NCI-H2081 treated with DMSO at 0.1 percent for 48 hours (cell line): ENCODE measurements at regions not wholly inside any gene's neighbourhood (a gene's known extent, or its start where the extent isn't known, plus 50 kb on each side); places are given as distances from the start of the nearest gene placed in this dataset.

Experiments used
- DNase-seq: peaks from one replicate; lab custom pipeline; 2025; lab: John Stamatoyannopoulos, UW

DNA sequence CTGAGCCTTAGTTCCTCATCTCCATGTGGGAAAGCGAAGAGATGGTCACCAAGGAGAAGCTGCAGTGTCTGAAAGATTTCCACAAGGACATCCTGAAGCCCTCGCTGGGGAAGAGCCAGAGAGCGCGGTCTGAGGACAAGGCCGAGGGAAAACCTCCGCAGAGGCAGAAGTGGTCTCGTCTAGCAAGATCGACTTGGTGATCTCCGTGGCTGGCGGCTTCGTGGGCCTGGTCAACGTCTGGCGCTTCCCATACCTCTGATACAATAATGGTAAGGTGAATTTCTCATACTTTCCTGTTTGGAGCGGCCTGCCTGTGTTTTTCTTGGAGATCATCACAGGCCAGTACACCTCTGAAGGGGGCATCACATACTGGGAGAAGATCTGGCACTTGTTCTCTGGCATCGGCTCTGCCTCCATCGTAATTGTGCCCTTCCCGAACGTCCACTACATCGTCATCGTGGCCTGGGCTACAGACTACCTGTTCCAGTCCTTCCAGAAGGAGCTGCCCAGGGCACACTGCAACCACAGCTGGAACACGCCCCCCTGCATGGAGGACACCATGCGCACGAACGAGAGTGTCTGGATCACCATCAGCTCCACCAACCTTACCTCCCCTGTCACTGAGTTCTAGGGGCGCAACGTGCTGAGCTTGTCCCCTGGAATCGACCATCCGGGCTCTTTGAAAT lies 841.1 kb upstream of the TMPRSS15 start:
- no peak for DNase-seq

DNA sequence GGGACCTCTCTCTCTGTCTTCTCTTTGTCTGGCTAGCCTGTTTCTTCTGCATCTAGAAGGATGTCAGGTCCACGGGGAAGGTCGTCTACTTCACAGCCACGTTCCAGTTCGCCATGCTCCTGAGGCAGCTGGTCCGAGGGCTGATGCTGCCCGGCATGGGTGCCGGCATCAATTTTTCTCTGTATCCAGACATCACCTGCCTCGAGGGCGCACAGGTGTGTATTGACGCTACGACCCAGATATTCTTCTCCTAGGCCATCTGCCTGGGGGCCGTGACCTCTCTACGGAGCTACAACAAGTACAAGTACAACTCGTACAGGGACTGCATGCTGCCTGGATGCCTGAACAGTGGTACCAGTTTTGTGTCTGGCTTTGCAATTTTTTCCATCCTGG lies 841.6 kb upstream of the TMPRSS15 start:
- DNase-seq, result no peak

DNA sequence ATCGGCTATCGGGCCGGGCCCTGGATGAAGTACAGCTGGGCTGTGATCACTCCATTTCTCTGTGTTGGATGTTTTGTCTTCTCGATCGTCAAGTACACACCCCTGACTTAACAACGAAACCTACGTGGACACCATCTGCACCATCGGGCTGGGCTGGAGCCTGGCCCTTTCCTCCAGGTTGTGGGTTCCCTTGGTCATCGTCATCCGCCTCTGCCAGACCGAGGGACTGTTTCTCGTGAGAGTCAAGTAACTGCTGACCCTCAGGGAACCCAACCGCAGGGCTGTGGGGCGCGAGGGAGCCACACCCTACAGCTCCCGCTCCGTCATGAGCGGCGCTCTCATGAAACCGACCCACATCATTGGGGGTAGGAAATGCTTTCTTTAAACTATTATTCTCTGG lies 842.4 kb upstream of the TMPRSS15 start:
- no peak for DNase-seq

DNA sequence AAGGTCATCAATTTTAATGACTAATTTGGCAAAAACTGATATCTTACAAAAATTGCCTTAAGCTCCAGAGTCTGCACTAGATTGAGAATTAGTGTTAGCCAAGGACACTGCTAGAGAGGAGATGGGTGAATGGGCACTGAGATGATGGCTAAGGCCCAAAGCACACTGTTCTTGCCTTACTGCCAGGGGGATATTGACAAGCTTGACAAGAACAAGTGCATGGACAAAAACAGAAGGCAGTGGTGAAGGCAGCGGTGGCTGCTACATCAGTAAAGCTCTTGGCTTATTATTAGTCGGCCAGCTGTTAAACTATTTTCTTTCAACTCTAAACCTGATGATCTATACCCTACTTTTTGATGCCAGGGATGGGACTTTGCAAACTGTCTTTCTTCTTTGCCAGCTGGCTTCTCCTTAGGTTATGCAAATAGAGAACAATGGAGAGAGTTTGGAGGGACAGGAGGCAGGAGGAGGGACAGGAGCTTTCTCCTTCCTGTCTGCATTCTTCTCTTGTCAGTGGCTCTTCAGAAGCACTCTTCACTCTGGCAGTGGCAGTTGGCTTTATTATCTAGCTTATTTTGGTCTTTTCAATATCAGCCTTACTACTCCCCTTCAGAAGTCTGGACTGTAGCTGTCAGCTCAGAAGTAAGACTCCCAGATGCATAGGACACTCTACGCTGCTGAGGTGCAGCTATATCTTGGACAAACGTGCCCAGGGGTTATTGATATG lies 853.5 kb upstream of the TMPRSS15 start:
- DNase-seq, result no peak

DNA sequence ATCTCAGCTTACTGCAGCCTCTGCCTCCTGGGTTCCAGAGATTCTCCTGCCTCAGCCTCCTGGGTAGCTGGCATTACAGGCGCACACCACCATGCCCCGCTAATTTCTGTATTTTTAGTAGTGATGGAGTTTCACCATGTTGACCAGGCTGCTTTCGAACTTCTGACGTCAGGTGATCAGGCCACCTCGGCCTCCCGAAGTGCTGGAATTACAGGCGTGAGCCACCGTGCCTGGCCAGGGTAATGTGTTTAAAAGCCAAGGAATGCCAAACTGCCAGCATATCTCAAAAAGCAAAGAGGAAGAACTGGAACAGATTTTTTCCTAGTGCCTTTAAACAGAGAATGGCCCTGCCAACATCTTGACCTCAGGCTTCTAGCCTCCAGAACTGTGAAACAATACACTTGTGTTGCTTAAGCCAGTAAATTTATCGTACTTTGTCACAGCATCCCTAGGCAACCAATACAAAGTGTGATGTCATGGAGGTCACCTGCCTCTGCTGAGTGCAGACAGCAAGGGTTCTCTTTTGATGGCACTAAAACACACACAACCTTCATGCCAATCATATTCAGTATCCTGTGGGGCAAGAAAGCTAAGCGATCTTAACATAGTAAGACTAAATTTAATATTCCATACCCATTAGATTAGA lies 858.3 kb upstream of the TMPRSS15 start:
- DNase-seq, result no peak

DNA sequence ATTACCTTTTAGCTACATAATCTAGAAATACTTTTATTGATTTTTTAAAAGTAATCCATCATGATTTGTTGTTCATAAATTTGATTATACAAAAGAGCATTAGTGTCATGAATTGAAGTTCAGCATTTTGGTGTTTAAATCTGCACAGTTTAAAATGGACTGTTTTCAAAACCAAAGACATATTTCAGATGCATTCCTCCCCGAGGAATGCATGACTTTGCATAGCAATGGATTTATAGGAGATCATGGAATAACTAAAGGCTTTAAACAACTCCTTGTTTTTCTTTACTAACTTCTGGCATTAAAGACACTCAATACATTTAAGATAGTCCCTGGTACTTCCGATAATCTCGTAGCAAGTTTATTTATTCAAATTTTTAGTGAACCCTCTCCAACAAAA lies 863.1 kb upstream of the TMPRSS15 start:
- DNase-seq, result no peak

DNA sequence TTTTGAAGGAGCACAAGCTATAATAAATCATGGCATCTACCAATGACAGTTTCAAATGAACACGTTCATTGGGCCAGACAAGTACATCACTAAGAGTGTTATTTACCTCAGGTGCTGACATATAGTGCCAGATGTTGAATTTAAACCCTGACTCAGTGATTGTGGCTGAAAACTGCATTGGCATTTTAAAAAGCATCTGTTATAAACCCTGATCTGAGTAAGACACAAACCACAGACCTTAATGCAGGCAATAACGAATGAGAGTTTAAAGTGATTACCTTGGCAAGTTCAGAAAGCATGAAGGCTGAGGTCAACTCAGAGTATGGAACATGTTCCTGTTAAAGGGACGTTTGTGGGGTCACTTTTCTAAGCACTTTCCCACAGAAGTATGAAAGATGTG lies 865.1 kb upstream of the TMPRSS15 start:
- DNase-seq, result no peak

DNA sequence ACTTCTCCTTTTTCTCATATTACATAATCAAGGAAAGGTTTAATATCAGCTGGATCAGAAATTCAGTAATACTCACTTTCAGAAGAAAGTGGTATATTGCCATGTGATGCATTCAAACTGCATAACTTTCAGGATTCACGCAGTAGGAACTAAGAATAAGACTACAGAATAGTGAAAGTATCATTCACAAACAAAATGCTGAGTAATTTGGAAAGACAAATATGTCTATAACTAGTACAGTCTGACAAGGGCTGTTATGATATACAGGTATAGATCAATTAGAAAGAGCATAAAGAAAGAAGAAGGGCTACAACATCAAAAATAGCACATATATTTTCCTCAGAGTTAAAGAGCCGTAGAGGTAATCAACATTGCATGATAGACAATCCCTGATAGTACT lies 871.5 kb upstream of the TMPRSS15 start:
- DNase-seq, result no peak

DNA sequence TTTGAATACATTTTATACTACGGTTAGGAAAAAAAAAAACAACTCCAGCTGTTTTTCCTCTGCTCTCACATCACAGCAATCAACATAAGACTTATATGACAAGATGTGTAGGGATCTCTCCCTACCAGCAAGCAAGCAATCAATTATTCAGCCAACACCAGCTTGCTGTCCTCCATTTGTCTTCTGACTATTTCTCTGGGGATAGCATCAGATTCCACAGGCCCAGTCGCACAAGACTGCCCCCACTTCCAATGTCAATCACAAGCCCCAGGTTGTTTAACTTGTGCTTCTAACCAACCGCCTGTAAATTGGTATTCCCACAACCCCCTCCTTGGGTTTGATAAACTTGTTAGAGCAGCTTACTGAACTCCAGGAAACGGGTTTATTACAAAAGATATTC lies 873.1 kb upstream of the TMPRSS15 start:
- no peak for DNase-seq

DNA sequence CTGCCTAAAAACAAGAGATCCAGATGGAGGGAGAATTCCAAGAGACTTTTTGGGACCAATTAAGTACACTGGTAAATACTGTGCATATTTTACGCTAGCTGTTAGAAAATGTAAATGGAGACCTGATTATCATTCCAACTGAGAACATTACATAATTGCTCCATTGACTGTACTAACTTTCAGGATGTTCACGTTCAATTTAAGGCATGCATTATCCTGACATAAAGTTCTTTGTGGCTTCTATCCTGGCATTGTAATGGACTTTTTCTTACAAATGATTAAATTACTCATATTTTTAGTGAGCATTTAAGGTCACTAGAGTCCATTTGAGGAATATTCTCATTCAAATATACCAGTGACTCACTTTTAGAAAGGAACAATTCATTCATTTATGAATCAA lies 883.3 kb upstream of the TMPRSS15 start:
- no peak for DNase-seq

DNA sequence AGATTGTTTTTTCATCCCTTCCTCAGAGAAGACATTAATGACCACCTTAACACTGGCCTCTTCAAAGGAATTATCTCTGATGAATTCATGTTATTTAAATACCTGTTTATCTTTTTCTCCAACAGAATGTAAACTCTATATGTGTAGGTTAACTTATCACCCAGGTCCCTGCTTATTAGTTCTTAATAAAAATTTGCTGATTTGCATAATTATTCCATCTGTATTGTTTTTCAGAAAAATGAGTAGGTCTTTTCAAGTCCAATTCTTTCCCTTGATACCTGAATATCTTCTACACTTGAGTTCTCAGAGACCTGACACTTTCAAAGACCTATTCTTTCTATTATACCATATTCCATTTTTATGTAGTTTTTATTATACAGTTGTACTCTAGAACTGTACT lies 886.7 kb upstream of the TMPRSS15 start:
- no peak for DNase-seq

DNA sequence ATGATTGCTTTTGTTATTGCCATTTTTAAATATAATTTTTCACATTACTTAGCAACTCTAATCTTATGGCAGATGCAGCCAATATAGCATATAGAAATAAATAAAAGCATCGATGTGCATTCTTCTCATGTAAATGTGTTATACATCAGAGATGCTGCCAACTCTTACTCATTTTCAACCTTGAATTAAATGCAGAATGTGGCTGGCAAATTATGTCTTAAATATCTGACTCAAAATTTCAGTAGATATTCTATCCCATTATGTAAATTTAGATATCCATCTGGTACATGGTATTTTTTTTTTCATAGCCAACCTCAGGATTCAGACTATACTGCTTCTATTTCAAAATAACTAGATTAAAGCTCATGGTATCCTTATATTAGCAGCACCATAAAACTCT lies 916.7 kb upstream of the TMPRSS15 start:
- DNase-seq, result no peak

DNA sequence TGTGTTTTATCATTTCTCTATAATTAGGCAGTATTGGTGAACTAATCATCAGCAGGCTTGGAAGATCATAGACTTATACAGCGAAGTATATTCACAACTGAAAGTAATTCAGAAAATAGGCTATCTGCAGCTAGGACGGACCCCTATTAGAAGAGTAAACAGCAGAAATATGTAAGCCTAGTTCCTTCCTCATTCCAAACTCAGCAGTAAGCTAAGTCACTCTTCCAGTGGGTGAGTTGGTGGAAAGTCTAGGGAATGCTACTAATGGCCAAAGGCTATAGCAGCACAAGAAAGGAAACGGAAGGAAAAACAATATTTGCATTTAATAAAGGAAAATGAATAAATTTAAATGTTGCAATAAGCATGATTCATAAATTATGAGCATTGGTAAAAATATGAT lies 918.1 kb upstream of the TMPRSS15 start:
- no peak for DNase-seq

DNA sequence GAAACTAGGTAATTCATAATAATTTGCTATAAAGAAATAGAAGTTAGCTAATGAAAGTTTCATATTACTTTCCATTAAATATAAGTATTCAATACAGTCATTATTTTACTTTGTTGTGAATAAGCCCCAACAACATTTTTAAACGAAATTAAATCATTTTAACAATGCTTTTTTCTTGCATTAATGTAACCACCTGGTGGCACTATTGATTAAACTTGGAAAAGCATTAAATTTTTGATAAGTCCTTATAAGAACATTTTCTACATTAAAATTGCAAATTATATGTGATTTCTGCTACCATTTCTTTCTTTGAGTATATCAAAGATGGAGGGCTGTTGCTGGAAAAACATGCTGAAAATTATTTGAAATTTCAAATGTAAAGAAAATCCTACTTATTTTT lies 918.8 kb upstream of the TMPRSS15 start:
- DNase-seq, result no peak

DNA sequence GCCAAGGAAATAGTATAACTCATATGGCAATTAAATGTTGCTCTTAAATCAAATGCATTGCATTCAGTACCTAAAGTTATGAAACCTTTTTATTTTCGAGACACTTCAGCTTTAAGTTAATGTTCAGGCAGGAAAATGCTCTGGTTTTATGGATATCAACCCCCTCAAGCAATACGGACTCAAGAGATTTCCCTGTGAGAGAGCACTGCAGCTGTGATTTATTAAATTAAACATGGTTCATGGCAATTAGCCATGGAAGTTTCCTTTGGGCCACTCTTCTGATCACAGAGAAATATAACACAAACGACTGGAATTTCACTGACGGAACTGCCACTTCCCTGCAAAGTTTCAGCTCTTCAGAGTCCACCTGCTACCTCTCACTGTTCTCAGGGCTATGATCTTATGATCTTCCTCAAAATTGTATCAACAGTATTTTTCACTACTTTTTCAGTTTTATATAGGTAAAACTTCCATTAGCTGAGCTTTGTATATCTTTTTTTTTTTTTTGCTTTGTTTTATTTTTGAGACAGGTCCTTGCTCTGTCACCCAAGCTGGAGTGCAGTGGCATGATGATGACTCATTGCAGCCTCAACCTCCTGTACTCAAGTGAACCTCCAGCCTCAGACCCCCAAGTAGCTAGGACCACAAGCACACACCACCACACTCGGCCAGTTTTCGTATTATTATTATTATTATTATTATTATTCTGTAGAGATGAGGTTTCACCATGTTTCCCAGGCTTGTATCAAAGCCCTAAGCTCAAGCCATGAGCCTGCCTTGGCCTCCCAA lies 923.1 kb upstream of the TMPRSS15 start:
- no peak for DNase-seq

DNA sequence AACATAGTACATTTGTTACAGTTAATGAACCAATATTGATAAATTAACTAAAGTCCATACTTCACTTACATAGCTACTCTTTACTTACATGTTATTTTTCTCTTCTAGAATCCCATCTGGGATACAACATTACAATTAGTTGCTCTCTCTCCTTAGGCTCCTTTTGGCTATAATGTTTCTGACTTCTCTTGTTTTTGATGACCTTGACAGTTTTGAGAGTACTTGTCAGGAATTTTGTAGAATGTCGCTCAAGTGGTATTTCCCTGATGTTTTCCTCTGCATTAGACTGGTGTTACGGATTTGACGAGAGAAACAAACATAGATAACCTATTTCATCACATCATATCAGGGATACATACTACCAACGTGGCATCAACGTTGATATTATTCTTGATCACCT lies 925.4 kb upstream of the TMPRSS15 start:
- no peak for DNase-seq

DNA sequence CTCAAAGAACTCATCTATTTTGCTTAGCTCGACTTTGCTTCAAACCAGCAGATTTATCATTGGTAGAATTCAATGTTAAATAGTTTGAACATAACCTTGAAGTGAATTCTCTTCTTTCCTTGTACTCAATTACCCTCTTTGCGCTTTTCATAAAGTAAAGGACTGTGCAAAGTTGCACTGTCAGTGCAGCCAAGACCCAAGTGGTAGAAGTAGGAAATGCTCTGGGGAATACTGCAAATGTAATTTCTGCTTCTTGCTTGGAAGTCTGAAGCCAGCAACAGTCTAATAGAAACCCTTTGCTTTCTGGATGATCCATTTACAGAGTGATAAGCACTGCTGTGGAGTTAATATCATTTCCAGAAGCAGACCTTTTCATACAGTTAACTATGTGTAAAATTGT lies 936.7 kb upstream of the TMPRSS15 start:
- DNase-seq, result no peak

DNA sequence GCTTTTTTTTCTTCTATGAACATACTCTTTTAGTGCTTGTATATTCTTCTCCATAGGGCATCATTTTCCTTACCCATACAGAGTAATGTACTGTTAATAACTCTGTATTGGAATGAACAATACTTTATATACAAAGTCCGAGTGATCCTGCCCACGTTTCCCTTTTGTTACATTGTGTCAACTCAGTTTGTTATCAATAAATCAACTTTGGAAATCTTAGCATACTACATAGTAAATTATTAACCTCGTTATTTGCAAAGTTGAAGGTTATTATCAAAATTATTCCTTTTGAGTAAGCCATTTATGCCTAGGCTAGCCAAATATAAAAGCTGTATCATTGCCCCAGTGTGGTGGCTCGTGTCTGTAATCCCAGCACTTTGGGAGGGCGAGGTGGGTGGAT lies 937.4 kb upstream of the TMPRSS15 start:
- DNase-seq, result no peak

DNA sequence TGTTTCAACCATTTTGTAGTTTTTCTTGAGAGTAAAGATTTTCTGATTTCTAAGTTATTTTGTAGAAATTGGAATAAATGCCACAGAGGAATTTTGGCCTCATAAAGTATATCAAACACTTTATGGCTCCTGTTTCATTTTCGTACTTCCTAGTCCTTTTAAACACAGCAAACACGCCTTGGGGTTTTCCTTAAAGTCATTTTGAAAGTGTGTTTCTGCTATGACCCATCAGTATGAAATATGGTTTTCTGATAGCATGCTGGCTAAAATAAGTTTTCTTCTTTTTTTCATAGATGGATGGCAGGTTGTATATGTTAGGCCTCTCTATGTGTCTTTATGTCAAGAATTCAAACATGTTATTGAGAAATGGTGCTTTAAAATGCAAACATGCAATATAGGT lies 940.1 kb upstream of the TMPRSS15 start:
- no peak for DNase-seq

DNA sequence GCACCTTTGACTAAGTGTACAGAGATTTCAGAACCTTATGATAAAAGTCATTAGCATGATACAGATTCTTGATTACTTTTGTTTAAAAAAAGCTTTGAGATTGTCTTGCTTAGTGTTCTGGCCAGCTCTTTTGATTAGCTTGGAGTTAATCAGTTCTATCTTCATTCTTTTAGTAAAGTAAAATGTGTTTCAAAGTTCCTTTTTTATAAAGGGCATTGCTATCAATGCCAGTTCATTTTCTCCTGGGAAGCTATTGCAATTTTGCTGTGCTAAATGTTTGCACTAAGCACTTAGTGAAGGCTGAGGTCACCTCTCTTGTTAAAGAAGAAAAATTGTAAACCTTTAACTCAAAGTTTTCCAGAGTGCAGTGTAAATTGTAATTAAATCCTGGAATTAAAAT lies 946.7 kb upstream of the TMPRSS15 start:
- no peak for DNase-seq

DNA sequence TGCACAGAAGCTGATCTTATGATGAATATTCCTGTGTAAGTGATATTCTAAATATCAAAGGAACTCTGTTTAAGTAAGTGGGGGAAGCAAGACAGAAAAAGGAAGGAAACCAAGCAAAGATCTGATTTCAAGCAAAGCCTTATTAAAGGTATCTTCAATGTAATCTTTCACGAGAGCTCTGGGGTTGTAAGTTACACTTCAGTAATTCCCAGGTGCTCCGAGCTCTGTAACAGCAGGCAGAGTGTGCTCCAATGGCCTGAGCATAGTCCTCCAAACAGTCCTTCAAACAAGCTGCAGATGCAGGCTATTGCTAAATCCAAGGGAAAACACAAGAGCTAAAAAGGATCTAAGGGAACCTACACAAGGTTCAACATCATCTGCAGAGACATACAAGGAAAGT lies 949.7 kb upstream of the TMPRSS15 start:
- no peak for DNase-seq

DNA sequence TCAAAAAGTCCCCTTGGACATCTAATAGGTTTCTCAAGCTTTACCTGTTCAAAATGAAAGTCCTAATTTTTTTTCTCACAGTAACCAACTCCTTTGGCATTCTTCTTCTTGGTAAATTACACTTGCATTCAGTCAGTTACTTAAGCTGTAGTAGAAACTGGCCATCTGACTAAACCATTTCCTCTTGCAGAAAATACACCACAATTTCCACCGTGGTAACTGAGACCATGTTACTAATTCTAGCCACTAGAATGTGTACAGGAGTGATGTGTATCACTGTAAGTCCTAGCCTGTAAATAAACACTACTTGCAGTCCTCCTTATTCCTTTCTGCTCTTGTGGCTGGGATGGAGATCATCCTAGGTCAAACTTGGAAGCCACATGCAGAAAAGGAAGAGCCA lies 965.4 kb upstream of the TMPRSS15 start:
- no peak for DNase-seq

DNA sequence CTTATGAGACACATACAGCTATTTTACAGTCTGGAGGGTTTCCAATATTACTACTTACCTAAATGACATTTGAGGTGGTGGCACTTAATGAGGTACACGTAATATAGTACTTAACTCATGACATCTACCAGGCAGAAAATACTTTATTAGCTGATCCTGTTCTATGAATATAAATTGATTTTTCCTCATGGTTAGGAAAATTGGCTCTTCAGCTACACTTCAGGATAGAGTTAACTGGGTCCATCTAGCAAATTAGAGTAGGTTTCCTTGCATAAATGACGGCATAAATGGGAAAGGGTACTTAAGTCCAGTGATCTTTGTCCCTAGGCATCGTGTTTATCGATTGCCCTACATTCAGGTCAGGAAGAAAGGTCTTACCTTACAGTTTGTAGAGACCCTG lies 988.8 kb upstream of the TMPRSS15 start:
- DNase-seq, result no peak
